ENCODE measurements at regions not wholly inside any gene's neighbourhood (a gene's known extent, or its start where the extent isn't known, plus 50 kb on each side); places are given as distances from the start of the nearest gene placed in this dataset.
"Not testable (repeated sequence)": the region's sequence is repeated elsewhere in the genome, so short reads cannot be mapped to it uniquely, and the experiment has no call there.

DNA sequence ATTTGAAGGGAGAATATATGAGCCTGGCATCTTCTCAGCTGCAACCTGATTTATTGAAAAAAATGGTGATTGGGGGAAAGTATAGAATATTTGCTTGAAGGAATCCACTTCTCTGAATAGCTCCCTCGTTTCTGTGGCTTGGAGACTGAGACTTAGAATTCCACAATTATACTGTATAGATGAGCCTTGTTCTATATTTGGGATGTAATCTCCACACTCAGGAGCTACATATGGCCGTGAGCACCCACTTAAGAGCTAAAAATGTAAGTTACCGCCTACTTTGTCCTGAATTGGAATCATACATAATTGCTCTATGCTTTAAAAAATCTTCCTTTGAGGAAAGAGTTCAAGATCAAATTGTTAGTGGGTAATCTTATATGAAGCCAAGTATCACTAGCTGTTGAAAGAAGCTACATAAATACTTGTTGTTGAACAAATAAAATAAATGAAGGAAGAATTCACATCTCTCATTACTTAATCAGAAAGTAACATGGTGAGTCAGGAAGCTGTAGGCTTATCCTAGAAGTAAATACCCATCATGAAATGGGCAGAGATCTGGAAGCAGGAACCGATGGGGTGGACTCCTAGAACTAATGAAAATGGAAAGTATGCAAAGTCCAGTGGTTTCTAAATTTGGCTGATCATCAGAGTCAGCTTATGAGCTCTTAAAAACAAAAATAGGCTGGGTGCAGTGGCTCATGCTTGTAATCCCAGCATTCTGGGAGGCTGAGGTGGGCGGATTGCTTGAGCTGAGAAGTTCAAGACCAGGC lies 254.3 kb downstream of the SOX4 start:
- DNase-seq (ENCODE audit: low spot score): no peak

DNA sequence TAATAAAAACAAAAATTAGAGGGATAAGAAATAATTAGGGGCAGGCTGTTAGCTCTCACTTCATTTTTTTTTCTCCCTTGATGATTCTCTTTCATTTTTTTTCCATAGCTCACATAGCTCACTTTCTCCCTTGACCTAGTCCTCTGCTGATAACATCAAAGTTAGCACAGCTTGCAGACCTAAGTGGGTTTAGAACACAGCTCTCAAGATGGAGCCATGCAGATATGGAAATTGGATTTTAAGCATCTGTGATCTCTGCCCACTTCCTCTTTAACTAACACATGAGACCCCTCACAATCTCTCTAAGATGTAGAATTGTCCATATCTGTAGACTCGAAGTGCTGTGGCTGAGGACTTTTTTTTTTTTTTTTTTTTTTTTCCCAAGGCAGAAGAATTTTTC lies 257.1 kb downstream of the SOX4 start:
- no peak for DNase-seq (ENCODE audit: low spot score)

GRCh38 chr6:21855811-21856455 lies 262.4 kb downstream of the SOX4 start:
- no peak for DNase-seq (ENCODE audit: low spot score)

- no peak for DNase-seq (ENCODE audit: low spot score)
Observed at GRCh38 chr6:21856456-21856825, 262.9 kb downstream of the SOX4 start.

- DNase-seq (ENCODE audit: low spot score): no peak
Observed at GRCh38 chr6:21856844-21857243, 263.3 kb downstream of the SOX4 start.

GRCh38 chr6:21858076-21858475 lies 264.5 kb downstream of the SOX4 start:
- DNase-seq (ENCODE audit: low spot score): no peak

DNA sequence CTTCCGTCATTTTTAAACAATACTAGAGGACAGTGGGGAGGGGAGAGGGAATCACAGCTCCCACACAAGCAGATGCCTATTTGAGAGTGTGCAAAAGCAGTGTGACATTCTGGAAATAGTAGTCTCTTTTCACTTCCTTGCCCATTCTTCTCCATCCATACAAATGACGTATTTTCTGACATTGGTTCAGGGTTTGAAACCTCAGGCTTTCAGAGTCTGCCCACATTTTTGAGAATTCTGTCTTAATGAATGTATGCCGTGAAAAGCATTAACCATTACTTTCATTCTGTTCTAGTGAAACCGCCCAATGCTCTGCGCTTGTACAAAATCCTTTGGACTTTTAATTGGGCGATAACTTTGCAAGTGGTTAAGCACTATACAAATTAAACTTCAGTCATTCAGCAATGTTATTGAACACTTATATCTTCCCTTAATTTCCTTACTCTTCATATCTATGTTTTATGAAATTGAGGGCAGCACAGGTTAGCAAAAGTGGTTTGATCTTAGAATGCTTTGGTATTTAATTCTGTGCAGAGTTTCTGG lies 265.7 kb downstream of the SOX4 start:
- no peak for DNase-seq (ENCODE audit: low spot score)

GRCh38 chr6:21861942-21862341 lies 268.4 kb downstream of the SOX4 start:
- DNase-seq (ENCODE audit: low spot score): no peak

DNA sequence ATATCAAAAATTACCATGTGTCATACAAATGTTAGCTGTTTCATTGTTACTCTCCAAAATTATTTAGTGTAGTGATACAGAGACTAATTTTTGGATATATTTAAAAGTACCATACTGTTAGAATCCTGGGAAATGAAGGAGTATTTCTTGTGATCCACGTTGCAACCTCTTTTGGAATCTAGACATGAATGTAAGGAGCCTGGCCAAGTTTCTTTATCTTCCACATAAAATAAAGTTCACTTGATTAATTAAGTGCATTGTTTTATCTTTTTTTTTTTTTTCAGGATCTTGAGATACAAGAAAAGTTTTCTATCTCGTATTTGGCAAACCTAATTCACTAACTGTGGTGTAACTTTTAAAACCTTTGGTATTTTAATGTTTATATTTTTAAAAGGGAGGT lies 270.7 kb downstream of the SOX4 start:
- no peak for DNase-seq (ENCODE audit: low spot score)

DNA sequence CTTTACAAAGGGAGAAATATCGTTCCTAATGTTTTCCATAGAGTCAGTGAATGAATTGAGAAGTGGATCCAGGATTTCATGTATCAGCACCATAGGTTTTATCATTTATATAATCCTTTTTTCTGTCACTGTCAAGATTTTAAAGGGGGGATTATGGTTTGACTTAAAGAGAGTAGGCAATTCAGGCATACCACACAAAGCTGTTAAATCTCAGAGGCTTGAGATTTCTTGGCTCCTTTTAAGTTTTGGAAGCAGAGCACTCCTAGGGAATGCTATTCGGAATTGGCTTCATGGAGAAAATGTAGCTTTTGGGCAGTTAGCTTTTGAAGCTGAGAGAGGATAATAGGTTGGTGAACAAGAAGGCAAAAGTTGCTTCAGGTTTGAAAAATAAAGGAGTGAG lies 274.7 kb downstream of the SOX4 start:
- no peak for DNase-seq (ENCODE audit: low spot score)

DNA sequence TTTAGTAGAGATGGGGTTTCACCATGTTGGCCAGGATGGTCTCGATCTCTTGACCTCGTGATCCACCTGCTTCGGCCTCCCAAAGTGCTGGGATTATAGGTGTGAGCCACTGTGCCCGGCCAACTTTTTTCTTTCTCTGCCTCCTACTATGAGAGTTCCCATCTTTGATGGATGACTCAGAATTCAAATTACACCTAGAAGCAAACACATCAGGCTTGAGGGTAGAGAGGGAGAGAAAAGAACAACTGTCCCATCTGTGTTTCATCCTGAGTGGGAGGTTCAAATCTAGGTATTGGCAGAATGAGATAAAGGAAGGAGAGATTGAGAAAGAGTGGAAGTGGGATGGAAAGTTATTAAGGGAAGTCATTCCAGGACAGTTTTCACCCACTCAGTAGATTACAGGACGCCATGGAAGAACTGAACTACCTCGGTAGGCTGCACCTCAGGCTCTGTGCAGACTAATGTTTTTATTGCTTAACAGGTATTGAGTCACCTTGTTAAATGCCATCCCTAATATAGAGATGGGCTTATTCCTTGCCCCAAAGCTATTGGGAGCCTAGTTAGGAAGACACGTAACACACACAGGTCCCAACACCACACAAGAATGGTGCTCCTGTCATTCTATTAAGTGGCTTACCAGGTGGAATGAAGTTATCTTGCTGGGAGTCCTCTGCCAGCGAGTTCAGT lies 275.7 kb downstream of the SOX4 start:
- DNase-seq (ENCODE audit: low spot score): no peak

DNA sequence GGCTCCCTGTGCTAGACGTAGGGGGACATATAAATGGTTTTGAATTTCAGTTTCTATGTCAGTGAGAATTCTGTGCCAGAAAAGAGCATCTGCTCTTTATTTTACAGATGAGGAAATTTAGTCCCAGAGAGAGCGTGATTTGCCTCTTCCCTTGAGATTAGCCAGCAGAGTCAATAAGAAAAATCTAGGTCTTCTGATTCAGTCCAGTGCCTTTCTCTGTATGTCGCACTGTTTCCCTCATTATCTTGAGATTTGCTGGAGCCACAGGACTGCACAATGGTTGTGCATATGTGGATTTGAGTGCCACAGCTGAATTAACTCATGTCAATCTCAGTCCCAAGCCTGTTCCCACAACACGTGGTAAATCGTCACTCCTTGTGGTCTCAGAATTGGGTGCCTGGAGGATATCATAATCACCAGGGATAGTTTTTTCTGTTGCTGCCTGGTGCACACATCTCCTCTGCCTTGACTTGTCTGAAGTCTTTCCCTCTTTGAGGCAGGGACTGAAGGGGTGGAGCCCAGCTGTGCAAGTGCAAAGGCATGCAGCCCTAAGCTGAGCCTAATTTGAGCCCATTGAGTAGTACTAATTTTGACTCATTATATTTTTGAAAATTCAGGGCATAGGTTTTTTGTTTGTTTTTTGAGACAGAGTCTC lies 276.7 kb downstream of the SOX4 start:
- DNase-seq (ENCODE audit: low spot score): no peak

- no peak for DNase-seq (ENCODE audit: low spot score)
Observed at GRCh38 chr6:21871831-21872230, 278.3 kb downstream of the SOX4 start.

- DNase-seq (ENCODE audit: low spot score): no peak
Observed at GRCh38 chr6:21872749-21873148, 279.2 kb downstream of the SOX4 start.

DNA sequence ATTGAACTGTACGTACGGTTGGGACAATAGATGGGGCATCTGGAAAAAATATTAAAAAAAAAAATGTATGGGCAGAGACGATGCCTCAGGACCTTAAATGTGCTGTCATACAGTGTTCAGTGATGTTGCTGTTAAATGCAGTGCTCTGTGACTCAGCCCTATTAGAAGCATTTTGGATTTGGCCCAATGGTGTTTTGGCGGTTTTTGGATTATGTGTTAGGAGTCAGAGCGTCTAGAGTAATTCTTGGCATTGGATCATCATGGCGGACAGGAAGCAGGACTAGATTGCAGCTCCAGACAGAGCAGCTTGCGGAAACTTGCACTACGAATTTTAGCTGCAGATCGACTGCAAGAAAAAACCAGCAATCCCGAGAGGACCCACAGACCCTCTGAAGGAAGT lies 280.0 kb downstream of the SOX4 start:
- DNase-seq (ENCODE audit: low spot score): no peak

GRCh38 chr6:21874372-21874771 lies 280.8 kb downstream of the SOX4 start:
- DNase-seq (ENCODE audit: low spot score): no peak

DNA sequence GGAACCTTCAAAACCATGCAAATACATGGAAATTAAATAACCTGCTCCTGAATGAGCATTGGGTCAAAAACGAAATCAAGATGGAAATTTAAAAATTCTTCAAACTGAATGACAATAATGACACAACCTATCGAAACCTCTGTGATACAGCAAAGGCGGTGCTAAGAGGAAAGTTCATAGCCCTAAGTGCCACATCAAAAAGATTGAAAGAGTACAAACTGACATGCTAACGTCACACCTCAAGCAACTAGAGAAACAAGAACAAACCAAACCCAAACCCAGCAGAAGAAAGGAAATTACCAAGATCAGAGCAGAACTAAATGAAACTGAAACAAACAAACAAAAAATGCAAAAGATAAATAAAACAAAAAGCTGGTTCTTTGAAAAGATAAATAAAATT lies 283.5 kb downstream of the SOX4 start:
- DNase-seq (ENCODE audit: low spot score): peak; percentile 11

GRCh38 chr6:21880249-21880648 lies 286.7 kb downstream of the SOX4 start:
- DNase-seq (ENCODE audit: low spot score): not testable (repeated sequence)

DNA sequence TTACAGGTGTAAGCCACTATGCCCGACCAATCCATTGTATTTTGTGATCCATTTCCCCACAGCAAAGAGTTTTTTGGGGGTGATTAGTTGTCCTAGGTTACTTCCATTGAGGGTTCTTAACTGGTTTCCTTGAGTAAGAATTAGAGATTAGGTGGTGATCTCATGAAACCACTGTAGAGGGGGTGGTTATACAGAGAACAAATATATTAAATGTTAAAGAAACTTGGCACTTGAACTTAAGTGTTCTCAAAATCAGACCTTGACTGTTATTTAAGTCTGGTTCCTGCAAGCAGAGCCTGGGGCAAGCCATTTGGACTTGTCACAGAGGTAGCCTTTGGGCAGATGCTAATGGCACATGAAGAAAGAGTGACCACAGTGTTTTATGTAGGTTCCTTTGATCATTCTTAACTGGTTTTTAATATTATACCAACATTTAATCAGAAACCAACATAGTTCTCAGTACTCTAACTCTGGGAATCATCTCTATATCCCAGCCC lies 288.5 kb downstream of the SOX4 start:
- DNase-seq (ENCODE audit: low spot score): no peak

DNA sequence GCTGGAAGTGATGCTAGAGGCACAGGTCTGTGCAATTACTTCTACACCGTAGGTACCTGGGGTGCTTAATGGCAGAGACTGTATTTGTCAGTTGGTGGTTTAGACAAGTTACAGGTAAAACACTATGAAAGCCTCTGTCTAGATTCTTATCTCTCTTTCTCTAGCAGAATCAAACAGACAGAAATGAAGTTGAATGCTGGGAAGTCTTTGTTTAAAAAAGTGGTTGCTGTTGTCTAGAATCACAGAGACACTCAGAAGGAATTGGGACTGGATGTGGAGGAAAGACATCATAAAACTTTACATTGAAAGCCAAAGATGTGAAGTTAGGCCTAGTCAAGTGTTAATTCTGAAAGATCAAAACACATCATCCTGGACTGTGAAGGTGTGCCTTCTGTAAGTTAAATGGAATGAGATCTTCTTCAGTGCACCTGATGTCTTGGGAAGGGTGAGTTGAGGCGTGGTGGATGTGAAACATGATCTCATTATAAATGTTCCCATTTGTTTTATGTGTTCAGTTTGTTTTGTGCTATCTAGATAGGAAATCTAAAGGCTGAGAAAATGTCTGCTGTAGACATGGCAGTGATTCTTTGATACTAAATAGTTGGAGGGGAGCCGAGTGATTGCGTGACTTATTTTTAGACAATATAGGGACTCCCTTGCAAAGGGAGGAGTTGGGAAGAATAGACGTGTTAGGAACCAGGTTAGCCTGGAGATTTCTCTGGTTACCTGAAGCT lies 290.2 kb downstream of the SOX4 start:
- DNase-seq (ENCODE audit: low spot score): no peak

- no peak for DNase-seq (ENCODE audit: low spot score)
Observed at GRCh38 chr6:21885111-21885510, 291.6 kb downstream of the SOX4 start.
